SHP77 treated with DMSO at 0.1 percent for 48 hours (cell line): ENCODE measurements at regions not wholly inside any gene's neighbourhood (a gene's known extent, or its start where the extent isn't known, plus 50 kb on each side); places are given as distances from the start of the nearest gene placed in this dataset.

Source experiments
- DNase-seq: peaks from one replicate; lab custom pipeline; 2025; lab: John Stamatoyannopoulos, UW

DNA sequence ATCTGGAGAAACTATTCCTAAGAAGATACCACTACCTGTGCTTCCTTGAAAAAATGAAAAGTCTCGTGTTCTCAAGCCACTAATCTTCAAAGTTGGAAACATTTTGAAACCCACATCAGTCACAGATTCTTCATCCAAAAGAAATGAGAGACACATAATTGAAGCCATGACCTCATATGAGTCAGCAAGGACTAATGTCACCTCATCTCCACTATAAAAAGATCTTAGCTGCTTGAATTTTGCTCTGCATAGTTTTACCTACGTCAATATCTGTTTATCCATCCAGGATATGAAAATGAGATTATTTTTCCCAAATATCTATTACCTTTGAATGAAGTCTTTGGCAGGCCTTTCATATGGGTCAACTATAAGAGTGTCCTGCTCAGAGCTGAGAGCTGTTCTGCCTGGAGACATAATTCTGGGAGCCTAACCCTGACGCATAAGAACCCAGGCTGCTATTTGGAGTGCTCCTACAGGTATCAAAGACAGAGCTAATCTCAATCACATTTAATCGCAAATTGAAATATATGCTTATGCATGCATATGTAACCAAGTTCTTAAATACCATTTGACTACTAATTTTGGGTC, 312.5 kb upstream of the PKN2 start:
- no peak for DNase-seq

DNA sequence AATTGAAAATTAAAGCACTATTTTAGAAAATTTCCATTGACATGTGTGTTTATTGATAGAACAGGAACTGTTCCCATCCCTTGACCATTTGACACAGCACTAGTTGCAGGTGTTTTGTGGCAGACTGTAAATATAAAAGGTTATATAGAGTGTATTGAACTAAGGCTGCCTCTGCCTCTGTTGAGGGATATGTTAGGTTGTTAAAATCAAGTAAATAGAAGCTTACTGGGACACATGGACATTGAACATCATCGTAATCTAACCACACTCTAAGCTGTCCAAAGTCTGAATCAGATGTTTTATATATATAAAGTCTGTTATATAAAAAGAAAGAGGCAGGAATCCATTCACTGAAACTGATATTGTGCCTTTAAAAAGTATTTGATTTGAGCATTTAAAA, 308.1 kb upstream of the PKN2 start:
- no peak for DNase-seq

DNA sequence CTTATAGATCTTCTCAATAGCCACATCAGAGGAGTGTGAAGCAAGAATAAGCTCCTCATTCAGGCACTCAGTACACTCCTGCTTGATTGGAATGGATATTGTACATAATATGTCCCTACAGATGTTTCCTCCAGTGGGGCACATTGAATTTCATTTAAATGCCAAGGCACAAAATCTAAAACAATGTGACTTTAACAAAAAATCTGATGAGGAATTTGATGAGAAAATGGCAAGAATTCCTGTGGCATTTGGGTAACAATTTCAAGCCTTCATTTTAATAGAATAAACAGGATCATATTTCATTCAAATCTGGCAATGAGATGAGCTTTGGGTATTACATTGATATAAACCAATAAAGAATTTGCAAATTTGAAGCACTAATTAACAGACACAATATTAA, 307.7 kb upstream of the PKN2 start:
- DNase-seq: no peak

DNA sequence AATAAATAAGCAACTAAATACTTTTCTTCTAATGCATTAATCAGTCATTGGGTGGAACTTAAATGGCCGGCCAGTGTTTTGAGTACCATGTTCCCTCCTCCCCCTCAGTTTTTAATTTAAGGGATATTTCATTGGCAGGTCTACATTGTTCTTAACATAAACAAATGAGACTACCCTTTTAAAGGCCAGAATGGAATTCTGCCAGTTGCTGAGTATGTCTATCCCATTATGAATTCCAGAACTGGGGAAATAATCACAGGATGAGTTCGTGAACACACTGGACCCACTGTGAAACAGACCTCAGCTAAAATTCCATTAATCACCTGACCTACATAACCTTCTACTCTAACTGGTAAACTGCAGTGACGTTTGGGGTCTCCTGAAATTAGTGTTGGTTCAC, 305.5 kb upstream of the PKN2 start:
- DNase-seq: no peak

DNA sequence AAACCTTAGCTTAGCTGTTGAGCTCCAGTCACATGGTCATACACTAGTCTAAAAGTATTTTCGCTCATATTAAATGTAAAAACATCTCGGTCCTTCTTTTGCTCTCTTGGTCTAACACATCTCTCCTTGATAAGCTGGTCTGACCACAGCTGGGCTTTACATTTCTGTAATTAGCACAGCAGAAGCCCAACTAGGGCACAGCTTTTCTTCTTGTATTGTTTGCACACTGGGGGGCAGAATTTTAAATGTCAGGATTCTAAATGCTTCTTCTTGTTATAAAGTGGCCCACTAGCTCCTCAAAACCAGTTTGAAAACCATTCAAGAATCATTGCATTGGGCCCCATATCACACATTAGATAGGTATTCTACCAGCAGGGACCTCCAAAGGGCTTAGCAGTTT, 289.1 kb upstream of the PKN2 start:
- no peak for DNase-seq

DNA sequence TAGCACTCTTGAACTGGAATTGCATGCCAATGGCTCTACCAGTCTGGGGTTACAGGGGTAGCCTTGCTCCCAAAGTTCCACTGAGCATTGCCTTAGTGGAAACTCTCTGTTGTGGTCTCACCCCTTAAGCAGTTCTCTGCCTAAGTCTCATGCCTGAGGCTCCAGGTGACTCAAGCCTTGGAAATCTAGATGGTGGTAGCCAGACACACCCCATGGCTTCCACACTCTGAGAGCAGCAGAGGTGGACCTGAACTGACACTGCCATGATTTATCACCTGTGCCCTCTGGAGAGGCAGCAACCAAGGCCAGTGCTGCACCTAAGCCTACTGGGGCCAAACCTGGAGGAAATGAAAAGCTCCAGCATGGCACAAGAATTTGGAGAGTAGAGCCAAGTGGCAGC, 285.7 kb upstream of the PKN2 start:
- DNase-seq: no peak

DNA sequence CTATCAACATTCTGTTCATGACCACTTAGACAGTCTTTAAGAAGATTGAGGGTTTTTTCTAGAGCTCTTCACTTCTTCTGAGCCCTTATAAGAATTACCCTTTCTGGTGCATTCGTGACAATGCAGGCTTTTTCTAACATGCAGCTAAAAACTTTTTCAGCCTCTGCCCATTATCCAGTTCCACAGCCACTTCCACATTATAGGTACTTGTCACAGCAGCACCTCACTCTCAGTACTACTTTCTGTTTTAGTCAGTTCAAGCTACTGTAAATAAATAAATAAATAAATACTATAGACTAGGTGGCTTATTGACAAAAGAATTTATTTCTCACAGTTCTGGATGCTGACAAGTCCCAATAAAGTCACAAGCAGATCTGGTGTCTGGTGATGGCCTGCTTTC, 284.4 kb upstream of the PKN2 start:
- no peak for DNase-seq

DNA sequence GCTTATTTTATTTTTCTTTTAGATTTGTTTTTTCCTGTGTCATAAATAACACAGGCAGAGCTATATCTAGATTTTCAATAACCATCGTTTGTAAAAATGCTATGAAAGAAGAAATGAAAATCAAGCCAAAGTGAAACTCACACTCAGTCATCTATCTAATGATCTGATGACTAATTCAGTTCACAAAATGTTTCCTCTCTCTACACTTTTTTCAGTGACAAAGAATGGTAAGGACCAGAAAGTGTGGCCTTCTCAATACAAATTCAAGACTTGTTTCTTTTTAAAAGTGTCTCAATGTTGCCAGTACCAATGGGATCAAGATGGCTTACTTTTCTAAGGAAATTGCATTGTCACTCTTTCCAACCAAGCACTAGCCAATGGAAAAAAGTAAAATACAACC, 282.8 kb upstream of the PKN2 start:
- no peak for DNase-seq

DNA sequence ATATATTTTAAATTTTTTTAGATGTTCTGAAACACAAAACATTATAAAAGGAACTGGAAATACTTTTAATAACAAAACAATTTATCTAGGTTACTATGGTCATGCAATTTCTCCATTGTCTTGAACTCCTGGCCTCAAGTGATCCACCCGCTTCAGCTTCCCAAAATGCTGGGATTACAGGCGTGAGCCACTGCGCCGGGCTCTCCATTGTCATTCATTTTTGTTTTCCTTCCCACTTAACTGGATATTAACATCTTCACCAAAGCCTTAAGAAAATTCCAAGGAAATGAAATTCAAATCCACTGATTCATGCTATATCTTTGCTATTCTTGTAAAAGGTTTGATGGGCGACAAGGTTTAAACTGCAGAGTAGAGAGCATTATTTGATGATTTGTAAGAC, 279.5 kb upstream of the PKN2 start:
- no peak for DNase-seq

DNA sequence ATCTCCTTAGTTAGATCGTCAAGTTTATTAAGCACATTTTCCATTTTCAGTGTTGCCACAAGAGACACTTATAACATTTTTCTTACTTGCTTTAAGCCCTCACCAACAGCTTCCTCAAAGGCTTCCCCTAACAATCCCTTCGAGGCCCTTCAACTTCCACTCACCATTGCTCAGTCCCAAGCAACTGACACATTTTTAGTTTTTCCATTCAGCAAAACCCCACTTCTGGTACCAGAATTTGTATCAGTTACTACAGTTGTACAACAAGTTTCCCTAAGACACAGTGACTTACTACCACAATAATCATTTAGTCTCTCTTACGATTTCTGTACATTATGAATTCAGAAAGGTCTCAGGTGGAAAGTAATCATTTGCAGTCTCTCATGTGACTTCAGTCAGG, 276.8 kb upstream of the PKN2 start:
- DNase-seq: no peak

DNA sequence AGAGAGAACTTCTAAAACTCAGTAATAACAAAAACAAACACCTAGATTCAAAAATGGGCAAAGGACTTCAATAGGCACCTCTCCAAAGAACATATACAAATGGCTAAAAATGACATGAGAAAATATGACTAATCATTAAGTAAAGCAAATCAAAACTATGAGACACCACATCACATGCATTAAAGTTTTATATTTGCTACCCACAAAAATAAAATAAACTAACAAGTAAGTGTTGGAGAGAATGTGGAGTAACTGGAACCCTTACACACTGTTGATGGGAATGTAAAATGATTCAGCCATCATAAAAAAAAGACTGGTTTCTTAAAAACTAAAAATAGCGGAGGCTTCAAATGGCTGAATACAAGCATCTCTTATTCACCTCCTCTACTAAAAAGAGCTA, 262.1 kb upstream of the PKN2 start:
- DNase-seq: no peak

DNA sequence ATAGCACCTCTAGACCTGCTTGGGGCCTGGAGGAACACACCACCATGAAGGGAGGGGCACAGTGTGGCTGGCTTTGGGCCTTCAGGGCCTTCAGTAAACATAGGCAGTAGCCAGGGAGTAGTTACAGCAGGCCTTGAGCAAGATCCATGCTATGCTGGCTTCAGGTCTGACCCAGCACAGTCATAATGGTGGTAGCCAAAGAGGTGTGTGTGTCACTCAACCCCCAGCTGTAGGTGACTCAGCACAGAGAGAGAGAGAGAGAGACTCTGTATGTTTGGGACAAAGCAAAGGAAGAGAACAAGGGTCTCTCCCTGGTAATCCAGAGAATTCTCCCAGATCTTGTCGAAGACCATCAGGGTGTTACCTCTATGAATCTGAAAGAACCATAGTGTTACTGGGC, 250.5 kb upstream of the PKN2 start:
- DNase-seq: no peak

DNA sequence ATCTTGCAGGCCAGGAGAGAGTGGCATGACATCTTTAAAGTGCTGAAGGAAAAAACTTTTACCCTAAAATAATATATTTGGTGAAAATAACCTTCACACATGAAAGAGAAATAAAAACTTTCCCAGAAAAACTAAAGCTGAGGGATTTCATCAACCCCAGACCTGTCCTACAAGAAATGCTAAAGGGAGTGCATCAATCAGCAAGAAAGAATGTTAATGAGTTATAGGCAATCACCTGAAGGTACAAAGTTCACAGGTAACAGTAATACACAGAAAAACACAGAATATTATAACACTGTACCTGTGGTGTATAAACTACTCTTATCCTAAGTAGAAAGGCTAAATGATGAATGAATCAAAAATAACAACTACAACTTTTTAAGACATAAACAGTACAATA, 249.2 kb upstream of the PKN2 start:
- DNase-seq: no peak

DNA sequence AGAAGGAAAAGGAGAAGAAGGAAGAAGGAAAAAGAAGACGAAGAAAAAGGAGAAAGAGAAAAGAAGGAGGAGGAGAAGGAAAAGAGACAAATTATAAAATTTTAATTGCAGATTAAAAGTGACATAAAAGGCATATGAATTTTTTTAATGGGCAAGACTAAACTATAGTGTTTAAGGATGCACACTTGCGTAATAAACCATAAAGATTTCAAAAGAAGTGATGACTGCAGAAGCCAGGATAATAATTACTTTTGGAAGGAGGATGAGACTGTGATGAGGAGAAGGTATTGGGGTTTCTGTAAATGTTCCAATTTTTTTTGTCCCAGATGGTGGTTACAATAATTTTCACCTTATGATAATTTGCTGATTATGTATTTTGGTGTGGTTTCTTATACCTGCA, 243.1 kb upstream of the PKN2 start:
- no peak for DNase-seq

DNA sequence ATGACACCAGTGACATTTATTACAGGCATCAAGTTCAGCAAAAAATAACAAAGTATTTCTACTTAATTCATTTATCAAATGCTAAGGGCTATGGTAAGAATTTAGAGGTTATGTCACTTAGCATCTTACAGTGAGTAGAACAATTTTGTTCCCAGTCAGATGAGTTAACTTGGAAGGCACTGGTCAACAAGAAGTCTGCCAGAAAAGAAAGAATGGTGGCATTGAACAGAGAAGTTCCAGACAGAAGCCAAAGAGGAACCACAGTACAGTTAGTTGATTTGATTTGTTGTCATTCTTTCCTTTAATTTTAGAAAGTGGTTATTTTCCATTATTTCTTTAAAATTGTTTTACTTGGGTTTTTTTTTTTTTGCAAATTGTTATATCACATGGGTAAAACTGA, 232.2 kb upstream of the PKN2 start:
- no peak for DNase-seq

DNA sequence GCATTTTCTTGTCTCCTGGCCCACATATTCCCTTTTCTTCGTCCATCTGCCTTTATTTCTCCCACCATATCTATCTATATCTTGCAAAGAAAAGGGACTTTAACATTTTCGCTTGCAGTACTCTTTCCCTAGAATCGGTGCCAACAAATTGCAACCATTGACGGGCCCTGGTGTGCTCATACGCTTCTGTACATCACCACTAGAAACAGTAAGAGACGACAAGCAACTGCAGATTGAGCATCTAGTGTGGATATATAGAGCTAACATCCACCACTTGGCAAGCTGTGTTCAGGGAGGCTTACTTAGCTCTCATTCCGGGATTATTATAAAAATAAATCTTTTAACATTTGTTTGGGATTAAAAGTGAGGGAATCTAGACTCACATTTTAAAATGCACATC, 230.8 kb upstream of the PKN2 start:
- no peak for DNase-seq

DNA sequence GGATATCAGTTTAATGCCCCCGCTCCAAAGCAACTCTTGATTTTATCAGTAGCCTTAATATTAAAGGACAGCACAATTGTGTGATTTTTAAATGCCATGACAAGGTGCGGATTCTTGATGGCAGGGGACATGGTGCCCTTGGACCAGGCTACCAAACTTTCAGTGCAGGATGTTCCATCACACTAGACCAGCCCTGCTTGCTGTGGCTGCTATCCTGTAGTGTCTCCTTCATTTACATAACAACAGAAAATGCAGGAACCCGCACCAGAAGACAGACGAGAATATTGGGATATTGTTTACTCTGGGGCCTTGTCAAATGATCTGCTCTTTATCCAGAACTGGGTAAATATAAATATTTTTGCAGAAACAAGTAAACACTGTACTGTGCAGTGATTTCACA, 229.3 kb upstream of the PKN2 start:
- DNase-seq: no peak

DNA sequence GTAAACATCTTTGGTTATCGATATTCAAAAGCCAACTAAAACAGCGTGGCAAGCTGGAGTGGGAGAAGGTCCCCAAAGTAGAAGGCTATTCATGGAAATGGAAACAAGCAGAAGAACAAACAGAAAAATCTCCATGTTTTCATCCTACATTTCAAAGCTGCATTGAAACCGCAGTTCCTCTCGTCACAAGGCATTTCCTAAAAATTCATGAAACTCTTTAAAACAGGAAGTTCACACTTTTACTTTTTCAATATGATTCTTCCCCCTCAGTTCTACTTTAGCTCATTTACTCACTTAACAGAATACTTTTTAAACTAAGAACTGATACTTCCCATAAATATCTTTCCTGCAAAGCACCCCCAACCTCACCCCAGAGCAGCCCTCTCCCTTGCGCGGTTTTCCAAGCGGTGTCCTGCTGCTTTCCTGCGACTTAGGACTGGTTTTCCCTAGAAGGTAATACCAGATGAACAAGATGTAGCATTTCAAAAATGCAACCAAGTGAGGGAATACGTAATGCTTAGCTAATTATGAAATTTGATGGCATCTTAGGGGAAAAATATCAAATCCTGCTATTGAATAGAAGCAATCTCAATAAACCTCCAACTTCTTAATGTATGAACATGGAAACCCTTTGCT, 228.3 kb upstream of the PKN2 start:
- no peak for DNase-seq

DNA sequence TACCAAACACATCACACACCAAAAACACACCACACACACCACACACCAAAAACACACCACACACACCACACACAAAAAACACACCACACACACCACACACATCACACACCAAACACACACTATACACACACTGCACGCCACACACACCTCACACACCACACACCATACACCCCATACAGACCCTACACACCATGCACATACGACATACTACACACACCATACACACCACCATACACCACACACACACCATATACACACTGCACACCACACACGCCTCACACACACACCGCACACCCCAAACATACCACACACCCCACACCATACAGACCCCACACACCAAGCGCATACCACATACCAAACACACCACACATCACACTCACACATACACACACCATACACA, 226.9 kb upstream of the PKN2 start:
- DNase-seq: no peak

DNA sequence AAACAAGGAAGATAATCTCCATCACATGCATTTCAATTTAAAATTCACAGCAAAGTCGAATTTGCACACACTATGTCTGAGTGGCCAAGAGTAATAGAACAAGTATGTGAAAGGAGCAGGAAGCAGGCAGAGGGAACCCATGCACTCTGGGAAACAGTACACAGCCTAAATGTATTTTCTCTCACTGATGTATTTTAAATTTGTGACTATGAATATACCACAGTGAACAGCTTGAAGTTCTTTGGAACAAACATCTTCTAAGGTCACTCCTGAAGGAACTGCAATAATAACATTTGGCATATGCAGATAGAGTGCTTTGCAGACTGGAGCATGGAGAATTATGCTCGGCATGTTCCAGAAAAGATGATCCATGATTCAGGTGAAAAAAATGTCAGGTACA, 223.1 kb upstream of the PKN2 start:
- DNase-seq: no peak

DNA sequence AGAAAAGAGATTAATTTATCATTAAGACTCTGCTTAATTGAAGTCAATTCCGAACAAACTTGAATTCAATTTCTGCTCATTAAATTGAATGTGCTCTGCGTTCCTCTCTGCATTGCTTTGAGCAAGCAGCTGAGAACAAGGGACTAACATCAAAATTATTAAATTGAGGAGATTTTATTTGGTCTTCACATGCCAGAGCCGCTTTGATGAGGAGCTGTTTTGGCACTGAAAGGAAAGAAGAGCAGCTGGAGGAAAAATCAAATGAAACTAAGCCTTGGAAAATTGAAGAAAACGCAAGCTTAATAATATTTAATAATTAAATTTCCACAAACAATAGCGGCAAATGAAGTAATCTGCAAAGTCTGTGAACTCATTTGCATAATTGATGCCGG, 222.0 kb upstream of the PKN2 start:
- DNase-seq: no peak

DNA sequence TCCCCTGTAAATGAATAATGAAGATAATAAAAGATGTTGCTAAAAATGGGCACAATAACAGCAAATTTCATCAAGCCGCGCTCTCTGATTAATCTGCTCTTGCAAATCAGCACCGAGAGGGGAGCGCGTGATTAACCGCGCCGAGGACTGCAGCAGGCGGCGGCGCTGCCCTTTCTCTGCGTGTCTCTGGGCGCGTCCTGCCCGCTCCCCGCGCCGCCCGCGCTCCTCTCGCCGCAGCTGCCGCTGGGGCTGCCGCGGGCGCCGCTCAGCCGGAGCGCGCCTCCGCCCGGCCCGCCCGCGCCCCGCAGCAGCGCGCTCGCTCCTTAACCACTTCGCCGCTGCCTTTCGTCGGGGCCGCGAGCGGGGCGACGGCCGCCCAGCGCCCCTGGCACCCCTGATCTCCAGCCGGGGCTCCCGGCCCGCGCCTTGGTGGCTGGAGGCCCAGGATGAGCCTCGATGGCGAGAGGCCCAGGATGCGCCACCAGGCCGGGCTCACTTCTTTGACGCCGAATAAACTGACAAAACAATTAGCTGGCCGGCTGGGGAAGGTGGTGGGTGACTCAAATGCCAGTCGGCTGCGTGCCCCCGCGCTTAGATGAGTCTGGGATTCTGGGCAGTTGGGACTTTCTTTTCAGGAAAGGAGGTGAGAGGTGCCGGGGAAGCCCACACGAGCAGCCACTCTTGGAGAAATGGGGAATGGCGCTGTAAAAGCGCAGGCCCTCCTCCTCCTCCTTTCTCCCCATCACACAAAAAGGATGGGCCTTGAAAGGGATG, 221.4 kb upstream of the PKN2 start:
- DNase-seq: no peak

DNA sequence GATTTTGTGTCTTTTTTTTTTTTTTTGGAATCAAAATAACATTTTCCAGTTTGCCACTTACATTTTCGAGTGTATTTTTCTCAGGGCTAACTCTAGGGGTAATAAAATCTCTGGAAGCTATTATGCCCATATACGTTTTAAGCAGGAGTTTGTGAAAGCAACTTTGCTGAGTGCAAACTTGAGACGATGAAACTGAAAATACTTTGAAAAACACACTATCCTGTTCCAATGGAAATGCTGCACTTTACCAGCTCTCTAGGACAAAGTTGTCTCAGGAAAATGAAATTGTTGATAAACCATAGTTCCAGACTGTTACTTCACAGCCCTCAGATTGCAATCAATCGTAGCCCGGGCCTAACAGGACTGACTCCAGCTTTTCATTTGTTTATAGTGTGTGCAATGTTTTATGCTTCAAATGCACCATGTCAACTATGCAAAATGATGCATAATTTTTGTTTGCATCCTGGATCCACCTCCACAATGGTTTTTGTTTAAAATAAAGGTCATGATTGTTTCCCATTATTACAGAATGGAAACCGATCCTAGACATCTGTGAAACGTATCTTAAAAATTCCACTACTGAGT, 220.6 kb upstream of the PKN2 start:
- no peak for DNase-seq
